SJCRH30 (cell line): ENCODE measurements at regions not wholly inside any gene's neighbourhood (a gene's known extent, or its start where the extent isn't known, plus 50 kb on each side); places are given as distances from the start of the nearest gene placed in this dataset.
A peak's percentile ranks its signal among the peaks of the same experiment; 100 is the strongest.

Source experiments
- DNase-seq, 2 experiments: peaks; one replicate each; pipeline ENCODE4 v3.0.0-alpha.2; 2015 to 2020
- H3K27ac ChIP-seq: fragments of 250-450 bp; sonication (Bioruptor Pico); 2 replicates; pipeline ENCODE4 v1.5.1; 2020; ENCODE audit warnings: mild to moderate bottlenecking, moderate library complexity
- H3K27me3 ChIP-seq: fragments of 250-450 bp; sonication (Bioruptor Pico); 2 replicates; pipeline ENCODE4 v1.5.1; 2020; ENCODE audit warnings: mild to moderate bottlenecking, moderate library complexity
- H3K36me3 ChIP-seq: fragments of 250-450 bp; sonication (Bioruptor Pico); 2 replicates; pipeline ENCODE4 v1.5.1; 2020; ENCODE audit warnings: mild to moderate bottlenecking, moderate library complexity
- H3K4me1 ChIP-seq: fragments of 250-450 bp; sonication (Bioruptor Pico); 2 replicates; pipeline ENCODE4 v1.5.1; 2020; ENCODE audit warnings: mild to moderate bottlenecking, moderate library complexity
- H3K4me3 ChIP-seq: fragments of 250-450 bp; sonication (Bioruptor Pico); 2 replicates; pipeline ENCODE4 v1.5.1; 2020; ENCODE audit warnings: mild to moderate bottlenecking, moderate library complexity
- H3K9me3 ChIP-seq: fragments of 250-450 bp; sonication (Bioruptor Pico); replicated peaks from 2 replicates; pipeline ENCODE4 v1.5.1; 2020; ENCODE audit warnings: mild to moderate bottlenecking, moderate library complexity

- DNase-seq = no peak
- no peaks in the 10 kb centered on the region for H3K27me3 ChIP-seq
- H3K4me1 ChIP-seq = peaks cover 4% of the 10 kb centered on the region; the same call in 1 of the 2 replicates
- H3K36me3 ChIP-seq = no peaks in the 10 kb centered on the region
- no peaks in the 10 kb centered on the region for H3K9me3 ChIP-seq
- no peak overlapping the region for H3K27ac ChIP-seq
- H3K4me3 ChIP-seq = no peak overlapping the region
These were observed 397.6 kb downstream of the NUAK1 start for GRCh38 chr12:105740970-105741725.

DNA sequence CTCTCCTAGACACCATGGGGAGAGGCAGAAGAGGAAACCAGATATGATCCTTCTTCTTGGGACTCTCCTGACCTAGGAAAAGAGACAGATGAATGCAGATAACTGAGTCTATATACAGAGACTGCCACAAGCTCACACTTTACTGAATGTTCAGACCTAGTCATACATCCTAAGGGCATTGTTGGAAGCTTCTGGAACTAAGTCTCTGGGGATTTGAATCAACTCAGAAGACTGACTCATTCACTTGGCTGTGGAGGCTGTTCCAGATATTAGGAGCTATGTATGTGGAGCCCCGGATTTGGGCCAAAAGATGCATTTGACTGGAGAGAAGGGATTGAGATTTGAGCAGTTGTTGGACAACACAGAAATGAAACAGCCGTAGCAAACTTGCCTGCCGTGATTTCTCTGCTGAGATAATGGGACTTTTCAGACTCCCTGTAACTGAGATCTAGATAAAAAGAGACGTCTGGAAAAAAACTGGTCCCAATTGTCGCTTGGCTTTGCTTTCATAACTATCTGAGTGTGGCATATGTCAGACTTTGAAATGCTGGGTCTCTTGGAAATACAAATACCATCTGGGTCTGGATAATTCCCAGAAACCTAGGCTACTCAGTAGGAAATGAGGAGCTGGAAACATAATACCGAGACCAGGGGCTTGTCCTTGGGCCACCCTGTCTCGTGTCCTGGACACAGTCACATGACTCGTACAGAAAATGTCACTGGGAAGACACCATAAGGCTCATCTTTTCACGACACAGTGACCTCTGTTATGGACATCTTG lies 396.8 kb downstream of the NUAK1 start:
- Histone ChIP-seq H3K4me3 (no peak overlapping the region), H3K27me3 (no peaks in the 10 kb centered on the region), H3K4me1 (peaks cover 4% of the 10 kb centered on the region; the same call in 1 of the 2 replicates), H3K27ac (no peak overlapping the region), H3K36me3 (no peaks in the 10 kb centered on the region), H3K9me3 (no peaks in the 10 kb centered on the region)
- peak in 1 of 2 experiments; percentile 12 for DNase-seq

DNA sequence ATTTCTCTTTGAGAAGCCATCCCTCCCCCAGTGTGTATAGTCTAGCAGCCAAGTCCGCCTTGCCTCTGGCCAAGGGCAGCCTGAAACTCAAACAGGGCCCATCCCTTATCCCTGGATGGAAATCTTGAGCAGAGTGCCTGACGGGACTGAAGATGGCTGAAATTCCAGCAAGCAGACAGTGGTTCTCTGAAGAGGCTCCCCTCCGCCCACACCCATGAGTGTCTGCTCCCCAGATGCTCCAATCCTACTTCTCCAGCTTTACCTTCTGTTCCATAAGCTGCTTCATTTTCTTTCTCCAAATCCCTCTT lies 396.2 kb downstream of the NUAK1 start:
- H3K4me1 ChIP-seq = peaks cover 4% of the 10 kb centered on the region; the same call in 1 of the 2 replicates
- no peaks in the 10 kb centered on the region for H3K36me3 ChIP-seq
- no peaks in the 10 kb centered on the region for H3K27me3 ChIP-seq
- H3K9me3 ChIP-seq = no peaks in the 10 kb centered on the region
- H3K27ac ChIP-seq = no peak overlapping the region
- H3K4me3 ChIP-seq = no peak overlapping the region
- no peak for DNase-seq

DNA sequence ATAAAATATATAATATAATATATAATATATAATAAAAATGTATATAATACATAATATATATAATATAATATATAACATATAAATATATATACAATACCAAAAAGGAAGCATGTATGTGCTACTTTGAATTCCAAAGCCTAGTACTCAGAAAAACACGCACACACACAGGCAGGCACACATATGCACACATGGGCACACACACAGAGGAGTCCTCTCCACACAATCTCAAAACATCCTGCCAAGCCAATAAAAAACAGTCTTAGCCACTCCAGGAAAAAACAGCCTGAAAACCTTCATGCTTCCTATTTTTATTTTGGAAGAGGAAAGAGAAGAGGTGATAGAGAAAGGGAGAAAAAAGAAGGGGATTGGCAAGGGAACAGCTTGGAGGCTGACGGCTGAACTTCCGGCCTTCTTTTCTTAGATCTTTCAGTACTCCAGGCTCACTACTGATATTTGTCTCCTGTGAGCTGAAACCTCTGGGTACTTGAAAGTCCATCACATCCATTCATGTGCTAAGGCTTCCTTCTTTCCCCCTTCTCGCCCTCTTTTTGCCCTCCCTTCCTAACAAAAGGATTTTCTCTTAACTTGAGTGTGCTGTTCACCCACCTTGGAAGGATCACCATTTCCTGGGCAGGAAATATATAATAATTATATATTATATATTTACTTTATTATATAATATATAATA lies 394.2 kb downstream of the NUAK1 start:
- H3K27me3 ChIP-seq = no peaks in the 10 kb centered on the region
- H3K36me3 ChIP-seq = no peaks in the 10 kb centered on the region
- DNase-seq = no peak
- no peaks in the 10 kb centered on the region for H3K9me3 ChIP-seq
- peaks cover 4% of the 10 kb centered on the region; the same call in 1 of the 2 replicates for H3K4me1 ChIP-seq
- no peak overlapping the region for H3K4me3 ChIP-seq
- no peak overlapping the region for H3K27ac ChIP-seq

DNA sequence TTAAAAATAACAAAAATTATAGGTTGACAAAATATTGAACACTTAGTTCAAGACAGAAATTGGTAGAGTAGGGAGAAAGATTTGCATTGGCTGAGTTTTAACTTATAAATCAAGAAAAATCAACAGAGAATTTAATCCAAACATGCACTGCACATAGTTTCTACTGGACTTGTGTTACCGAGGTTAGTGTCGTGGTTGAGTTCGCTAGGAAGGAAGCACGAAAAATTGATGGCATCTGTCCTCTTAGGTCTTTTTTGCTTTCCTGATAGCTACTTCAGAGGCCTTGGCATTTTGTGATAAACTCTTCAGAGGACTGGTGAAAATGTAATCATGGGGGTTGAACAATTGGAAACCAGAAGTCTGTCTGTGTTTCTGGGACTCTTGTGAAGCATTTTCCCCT lies 392.9 kb downstream of the NUAK1 start:
- H3K4me3 ChIP-seq = no peak overlapping the region
- H3K27ac ChIP-seq = no peak overlapping the region
- peaks cover 4% of the 10 kb centered on the region; the same call in 1 of the 2 replicates for H3K4me1 ChIP-seq
- no peak for DNase-seq
- no peaks in the 10 kb centered on the region for H3K9me3 ChIP-seq
- H3K27me3 ChIP-seq = no peaks in the 10 kb centered on the region
- H3K36me3 ChIP-seq = no peaks in the 10 kb centered on the region

DNA sequence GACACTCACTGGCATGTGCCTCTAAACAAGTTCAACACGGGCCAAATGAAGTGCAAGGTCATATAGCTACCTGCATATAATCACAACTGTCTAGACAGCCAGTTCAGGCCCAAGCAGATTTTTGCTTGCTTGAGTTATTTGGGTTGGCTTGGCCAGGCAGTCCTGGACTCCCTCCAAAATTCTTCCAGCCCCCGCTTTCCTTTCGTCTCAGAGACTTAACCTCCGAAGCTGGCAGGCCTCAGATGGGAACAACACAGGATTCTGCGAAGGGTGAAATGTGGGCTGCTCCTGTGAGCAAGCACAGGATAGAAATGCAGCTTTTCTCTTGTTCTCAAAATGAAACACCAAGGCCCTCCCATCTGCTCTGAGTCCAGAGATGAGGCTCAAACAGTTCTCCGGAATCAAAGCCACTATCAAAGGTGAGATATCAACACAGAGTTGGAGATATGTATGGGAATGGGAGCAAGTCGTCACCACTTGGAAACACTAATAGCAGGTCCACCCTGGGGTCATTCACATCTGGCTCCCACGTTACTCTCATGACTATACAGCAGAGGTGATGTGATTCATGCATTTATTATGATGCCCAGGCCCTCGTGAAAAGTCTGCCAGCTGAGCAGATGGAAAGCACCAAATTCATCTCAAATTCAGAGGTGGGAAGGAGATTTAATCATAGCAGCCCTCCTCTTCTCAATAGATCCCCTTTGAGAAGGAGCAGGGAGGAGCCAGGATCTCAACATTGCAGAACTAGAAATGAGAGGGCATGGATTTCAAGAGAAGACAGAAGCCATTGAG lies 389.8 kb downstream of the NUAK1 start:
- Histone ChIP-seq H3K36me3 (no peaks in the 10 kb centered on the region), H3K9me3 (no peaks in the 10 kb centered on the region), H3K4me3 (no peak overlapping the region), H3K27me3 (no peaks in the 10 kb centered on the region), H3K4me1 (peaks cover 4% of the 10 kb centered on the region; the same call in 1 of the 2 replicates), H3K27ac (no peak overlapping the region)
- DNase-seq = no peak

DNA sequence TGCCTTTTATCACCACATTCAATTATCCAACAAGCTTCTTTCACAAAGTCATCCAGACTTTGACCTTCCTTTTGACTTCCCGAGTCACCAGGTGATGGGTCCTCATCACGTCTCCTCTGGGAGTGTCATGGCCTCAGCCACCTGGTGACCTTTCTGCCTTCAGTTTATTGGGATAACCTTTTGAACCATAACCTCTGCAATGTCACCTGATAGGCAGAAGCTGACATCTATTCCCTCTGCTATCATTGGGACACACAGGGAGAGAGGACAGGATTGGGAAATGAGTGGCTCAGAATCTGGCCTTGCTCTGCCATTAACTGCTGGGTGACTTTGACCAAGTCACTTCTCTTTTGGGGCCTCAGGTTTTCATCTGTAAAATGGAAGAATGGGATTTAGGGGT lies 388.7 kb downstream of the NUAK1 start:
- H3K4me3 ChIP-seq = no peak overlapping the region
- no peak for DNase-seq
- H3K27me3 ChIP-seq = no peaks in the 10 kb centered on the region
- peaks cover 4% of the 10 kb centered on the region; the same call in 1 of the 2 replicates for H3K4me1 ChIP-seq
- H3K27ac ChIP-seq = no peak overlapping the region
- H3K9me3 ChIP-seq = no peaks in the 10 kb centered on the region
- H3K36me3 ChIP-seq = no peaks in the 10 kb centered on the region

DNA sequence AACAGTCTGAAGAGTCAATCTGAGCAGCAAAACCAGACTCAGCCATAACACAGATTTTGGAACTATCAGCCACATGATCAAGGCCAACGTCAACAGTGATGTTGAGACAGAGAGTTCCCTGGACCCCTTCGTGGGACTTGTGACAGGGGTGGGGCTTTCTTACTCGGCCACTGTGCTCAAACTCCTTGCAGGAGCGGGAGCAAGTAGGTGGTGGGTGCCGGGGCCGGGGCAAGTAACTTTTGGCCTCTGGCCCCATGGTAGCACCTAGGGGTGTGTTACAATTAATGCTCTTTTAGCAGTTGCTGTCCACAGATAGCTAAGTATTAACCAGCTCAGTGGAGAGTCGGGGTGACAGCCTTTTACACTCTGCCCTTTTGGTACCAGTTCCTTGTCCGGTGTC lies 384.4 kb downstream of the NUAK1 start:
- no peak for DNase-seq
- no peak overlapping the region for H3K4me3 ChIP-seq
- no peaks in the 10 kb centered on the region for H3K27me3 ChIP-seq
- no peaks in the 10 kb centered on the region for H3K4me1 ChIP-seq
- H3K27ac ChIP-seq = no peak overlapping the region
- H3K9me3 ChIP-seq = no peaks in the 10 kb centered on the region
- no peaks in the 10 kb centered on the region for H3K36me3 ChIP-seq

DNA sequence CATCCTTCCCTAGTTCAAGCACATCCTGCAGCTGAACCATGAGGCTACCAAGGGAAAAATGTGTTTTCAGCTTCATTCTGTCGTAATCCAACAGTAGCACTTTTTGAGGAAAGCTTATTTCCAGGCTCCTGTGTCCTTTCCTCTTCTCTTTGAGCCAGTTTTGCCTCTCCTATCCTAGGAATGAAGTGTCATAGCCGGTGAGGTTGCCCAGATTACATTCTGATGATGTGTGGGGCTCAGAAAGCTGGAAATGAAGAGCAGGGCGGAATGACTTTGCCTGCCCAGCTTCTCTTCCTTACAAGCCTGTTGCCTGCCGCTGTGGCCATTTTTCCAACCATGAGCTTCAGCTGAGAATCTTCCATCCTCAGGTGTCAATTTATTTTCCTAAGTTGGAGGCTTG lies 381.8 kb downstream of the NUAK1 start:
- Histone ChIP-seq H3K27ac (no peak overlapping the region), H3K36me3 (no peaks in the 10 kb centered on the region), H3K4me3 (no peak overlapping the region), H3K27me3 (no peaks in the 10 kb centered on the region), H3K9me3 (no peaks in the 10 kb centered on the region), H3K4me1 (0 out of 2 replicates have a peak, but pooled peaks cover 3% of the 10 kb centered on the region)
- no peak for DNase-seq

GRCh38 chr12:105759149-105759548 lies 379.6 kb downstream of the NUAK1 start:
- H3K27me3 ChIP-seq = no peaks in the 10 kb centered on the region
- no peaks in the 10 kb centered on the region for H3K36me3 ChIP-seq
- no peaks in the 10 kb centered on the region for H3K9me3 ChIP-seq
- no peak overlapping the region for H3K27ac ChIP-seq
- 0 out of 2 replicates have a peak, but pooled peaks cover 3% of the 10 kb centered on the region for H3K4me1 ChIP-seq
- no peak for DNase-seq
- H3K4me3 ChIP-seq = no peak overlapping the region

- H3K9me3 ChIP-seq = no peaks in the 10 kb centered on the region
- DNase-seq = peak in 1 of 2 experiments; percentile 31
- H3K27ac ChIP-seq = no peak overlapping the region
- no peaks in the 10 kb centered on the region for H3K36me3 ChIP-seq
- no peaks in the 10 kb centered on the region for H3K27me3 ChIP-seq
- no peak overlapping the region for H3K4me3 ChIP-seq
- 0 out of 2 replicates have a peak, but pooled peaks cover 3% of the 10 kb centered on the region for H3K4me1 ChIP-seq
These were observed 377.7 kb downstream of the NUAK1 start for GRCh38 chr12:105761075-105761474.

DNA sequence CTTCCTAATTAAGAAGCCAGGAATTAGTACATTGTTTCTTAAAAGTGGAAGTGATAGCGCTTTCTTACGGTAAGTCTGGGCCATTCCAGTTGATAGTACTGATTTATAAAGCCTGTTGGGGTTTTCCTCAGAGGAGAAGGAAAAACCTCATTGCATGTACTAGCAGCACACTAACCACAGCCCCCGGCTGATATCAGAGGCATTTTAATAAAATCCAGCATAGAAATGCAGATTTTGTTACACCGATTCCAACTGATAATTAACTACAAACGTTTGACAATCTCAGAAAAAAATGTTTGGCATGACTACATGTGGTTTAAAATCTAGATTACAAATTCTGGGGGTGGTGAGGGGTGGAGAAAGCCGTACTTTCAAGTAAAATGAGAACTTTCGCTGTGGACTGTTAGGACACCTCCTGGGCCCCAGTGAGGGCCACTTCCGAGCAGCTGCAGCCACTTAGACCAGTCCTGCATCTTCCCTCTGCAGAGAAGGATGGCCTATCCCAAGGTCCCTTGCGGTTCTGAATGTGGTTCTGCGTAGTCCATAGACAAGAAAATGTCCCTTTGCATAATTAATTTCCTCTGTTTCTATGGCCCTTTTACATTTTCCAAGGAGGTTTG lies 374.4 kb downstream of the NUAK1 start:
- peak in 1 of 2 experiments; percentile 7 for DNase-seq
- H3K27me3 ChIP-seq = no peaks in the 10 kb centered on the region
- no peaks in the 10 kb centered on the region for H3K36me3 ChIP-seq
- H3K4me1 ChIP-seq = 0 out of 2 replicates have a peak, but pooled peaks cover 3% of the 10 kb centered on the region
- no peaks in the 10 kb centered on the region for H3K9me3 ChIP-seq
- H3K27ac ChIP-seq = no peak overlapping the region
- no peak overlapping the region for H3K4me3 ChIP-seq

- Histone ChIP-seq H3K27ac (no peak overlapping the region), H3K4me1 (0 out of 2 replicates have a peak, but pooled peaks cover 3% of the 10 kb centered on the region), H3K4me3 (no peak overlapping the region), H3K36me3 (no peaks in the 10 kb centered on the region), H3K9me3 (no peaks in the 10 kb centered on the region), H3K27me3 (no peaks in the 10 kb centered on the region)
- no peak for DNase-seq
These were observed 373.4 kb downstream of the NUAK1 start for GRCh38 chr12:105765053-105766014.
